WTC11 (cell line): ENCODE measurements at regions not wholly inside any gene's neighbourhood (a gene's known extent, or its start where the extent isn't known, plus 50 kb on each side); places are given as distances from the start of the nearest gene placed in this dataset.

Experiments used
- ATF1 ChIP-seq: sonication (generic); formaldehyde crosslinking; IDR thresholded peaks from 2 replicates; pipeline ENCODE4 v1.8.1; 2023; ENCODE audit warnings: mild to moderate bottlenecking, moderate library complexity, missing genetic modification reagents
- CREB1 ChIP-seq: sonication (generic); formaldehyde crosslinking; IDR thresholded peaks from 2 replicates; pipeline ENCODE4 v1.8.0; 2023; ENCODE audit warnings: mild to moderate bottlenecking, missing genetic modification reagents
- ELF4 ChIP-seq: sonication (generic); formaldehyde crosslinking; IDR thresholded peaks from 2 replicates; pipeline ENCODE4 v1.8.1; 2022; ENCODE audit warnings: low read depth, mild to moderate bottlenecking, moderate library complexity, missing genetic modification reagents
- ETV6 ChIP-seq: sonication (generic); formaldehyde crosslinking; IDR thresholded peaks from 2 replicates; pipeline ENCODE4 v1.8.1; 2022; ENCODE audit warnings: mild to moderate bottlenecking, missing genetic modification reagents
- FOXP1 ChIP-seq: sonication (generic); formaldehyde crosslinking; IDR thresholded peaks from 2 replicates; pipeline ENCODE4 v1.8.0; 2022; ENCODE audit warnings: missing genetic modification reagents, mild to moderate bottlenecking, moderate library complexity, borderline replicate concordance
- GABPB1 ChIP-seq: sonication (generic); formaldehyde crosslinking; IDR thresholded peaks from 2 replicates; pipeline ENCODE4 v1.8.1; 2023; ENCODE audit warnings: mild to moderate bottlenecking, missing genetic modification reagents
- JUN ChIP-seq: sonication (generic); formaldehyde crosslinking; IDR thresholded peaks from 2 replicates; pipeline ENCODE4 v1.8.0; 2023; ENCODE audit warnings: mild to moderate bottlenecking, missing genetic modification reagents
- TEAD4 ChIP-seq: sonication (generic); formaldehyde crosslinking; IDR thresholded peaks from 2 replicates; pipeline ENCODE4 v1.8.0; 2022; ENCODE audit warnings: mild to moderate bottlenecking, missing genetic modification reagents
- TP53 ChIP-seq: sonication (generic); formaldehyde crosslinking; IDR thresholded peaks from 2 replicates; pipeline ENCODE4 v1.8.1; 2023; ENCODE audit warnings: mild to moderate bottlenecking, missing genetic modification reagents
- ZBTB21 ChIP-seq: sonication (generic); formaldehyde crosslinking; IDR thresholded peaks from 2 replicates; pipeline ENCODE4 v1.8.1; 2023; ENCODE audit warnings: mild to moderate bottlenecking, missing genetic modification reagents, borderline replicate concordance
- ZNF121 ChIP-seq: sonication (generic); formaldehyde crosslinking; IDR thresholded peaks from 2 replicates; pipeline ENCODE4 v1.8.0; 2023; ENCODE audit warnings: missing genetic modification reagents
- TF ChIP-seq, protein P1 (sequence below): sonication (generic); formaldehyde crosslinking; conservative IDR thresholded peaks from 2 replicates; pipeline ENCODE4 v1.8.1; 2022; ENCODE audit warnings: mild to moderate bottlenecking, missing genetic modification reagents
- TF ChIP-seq, protein P2 (sequence below): fragments of 200-600 bp; IDR thresholded peaks from 2 replicates; pipeline ENCODE4 v1.8.0; 2022; ENCODE audit warnings: antibody characterized with exemption
- TF ChIP-seq, protein P3 (sequence below): sonication (generic); formaldehyde crosslinking; IDR thresholded peaks from 2 replicates; pipeline ENCODE4 v1.8.1; 2023; ENCODE audit warnings: mild to moderate bottlenecking, missing genetic modification reagents

DNA sequence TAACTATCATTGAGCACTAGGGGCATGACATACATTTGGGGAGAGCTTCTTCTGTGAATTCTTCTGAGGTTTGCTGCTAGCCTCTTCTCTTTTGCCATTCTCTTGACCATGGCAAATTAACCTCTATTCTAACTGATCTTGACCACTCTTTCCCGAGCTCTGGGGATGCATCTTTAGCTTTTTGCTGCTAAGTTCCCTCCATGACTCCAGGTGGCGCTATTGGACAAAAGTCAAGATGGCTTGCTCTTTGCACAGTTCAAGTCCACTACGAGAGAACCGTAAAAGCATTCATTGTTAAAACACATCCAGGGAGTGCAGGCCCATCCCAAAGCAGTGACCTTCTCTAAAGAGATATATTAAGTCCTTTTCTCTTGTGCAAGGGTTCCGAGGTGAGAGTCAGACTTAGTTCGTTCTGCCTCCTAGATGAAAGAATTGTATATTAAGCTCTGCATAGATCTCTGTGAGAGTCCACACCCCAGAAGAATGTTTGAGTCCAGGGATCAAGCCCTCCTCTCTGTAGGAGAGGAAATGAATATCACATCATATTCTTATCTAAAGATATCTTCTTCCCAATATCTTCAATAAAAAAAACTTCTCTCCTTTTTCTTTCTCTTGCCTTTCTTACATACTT lies 1152.9 kb upstream of the CDH6 start:
- TF ChIP-seq, protein P1, sequence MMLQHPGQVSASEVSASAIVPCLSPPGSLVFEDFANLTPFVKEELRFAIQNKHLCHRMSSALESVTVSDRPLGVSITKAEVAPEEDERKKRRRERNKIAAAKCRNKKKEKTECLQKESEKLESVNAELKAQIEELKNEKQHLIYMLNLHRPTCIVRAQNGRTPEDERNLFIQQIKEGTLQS (CRISPR knock-in tag): no peak
- TF ChIP-seq, protein P2, sequence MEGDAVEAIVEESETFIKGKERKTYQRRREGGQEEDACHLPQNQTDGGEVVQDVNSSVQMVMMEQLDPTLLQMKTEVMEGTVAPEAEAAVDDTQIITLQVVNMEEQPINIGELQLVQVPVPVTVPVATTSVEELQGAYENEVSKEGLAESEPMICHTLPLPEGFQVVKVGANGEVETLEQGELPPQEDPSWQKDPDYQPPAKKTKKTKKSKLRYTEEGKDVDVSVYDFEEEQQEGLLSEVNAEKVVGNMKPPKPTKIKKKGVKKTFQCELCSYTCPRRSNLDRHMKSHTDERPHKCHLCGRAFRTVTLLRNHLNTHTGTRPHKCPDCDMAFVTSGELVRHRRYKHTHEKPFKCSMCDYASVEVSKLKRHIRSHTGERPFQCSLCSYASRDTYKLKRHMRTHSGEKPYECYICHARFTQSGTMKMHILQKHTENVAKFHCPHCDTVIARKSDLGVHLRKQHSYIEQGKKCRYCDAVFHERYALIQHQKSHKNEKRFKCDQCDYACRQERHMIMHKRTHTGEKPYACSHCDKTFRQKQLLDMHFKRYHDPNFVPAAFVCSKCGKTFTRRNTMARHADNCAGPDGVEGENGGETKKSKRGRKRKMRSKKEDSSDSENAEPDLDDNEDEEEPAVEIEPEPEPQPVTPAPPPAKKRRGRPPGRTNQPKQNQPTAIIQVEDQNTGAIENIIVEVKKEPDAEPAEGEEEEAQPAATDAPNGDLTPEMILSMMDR: peak; percentile 72
- no peak for TF ChIP-seq FOXP1 (CRISPR knock-in tag)
- TF ChIP-seq CREB1: no peak
- TF ChIP-seq TP53 (CRISPR knock-in tag): no peak
- no peak for TF ChIP-seq TEAD4 (CRISPR knock-in tag)
- no peak for TF ChIP-seq JUN
- TF ChIP-seq ETV6 (CRISPR knock-in tag): no peak
- TF ChIP-seq, protein P3, sequence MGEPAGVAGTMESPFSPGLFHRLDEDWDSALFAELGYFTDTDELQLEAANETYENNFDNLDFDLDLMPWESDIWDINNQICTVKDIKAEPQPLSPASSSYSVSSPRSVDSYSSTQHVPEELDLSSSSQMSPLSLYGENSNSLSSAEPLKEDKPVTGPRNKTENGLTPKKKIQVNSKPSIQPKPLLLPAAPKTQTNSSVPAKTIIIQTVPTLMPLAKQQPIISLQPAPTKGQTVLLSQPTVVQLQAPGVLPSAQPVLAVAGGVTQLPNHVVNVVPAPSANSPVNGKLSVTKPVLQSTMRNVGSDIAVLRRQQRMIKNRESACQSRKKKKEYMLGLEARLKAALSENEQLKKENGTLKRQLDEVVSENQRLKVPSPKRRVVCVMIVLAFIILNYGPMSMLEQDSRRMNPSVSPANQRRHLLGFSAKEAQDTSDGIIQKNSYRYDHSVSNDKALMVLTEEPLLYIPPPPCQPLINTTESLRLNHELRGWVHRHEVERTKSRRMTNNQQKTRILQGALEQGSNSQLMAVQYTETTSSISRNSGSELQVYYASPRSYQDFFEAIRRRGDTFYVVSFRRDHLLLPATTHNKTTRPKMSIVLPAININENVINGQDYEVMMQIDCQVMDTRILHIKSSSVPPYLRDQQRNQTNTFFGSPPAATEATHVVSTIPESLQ (CRISPR knock-in tag): no peak
- no peak for TF ChIP-seq ATF1 (CRISPR knock-in tag)
- no peak for TF ChIP-seq ZNF121
- TF ChIP-seq ELF4 (CRISPR knock-in tag): no peak
- TF ChIP-seq GABPB1 (CRISPR knock-in tag): no peak
- no peak for TF ChIP-seq ZBTB21 (CRISPR knock-in tag)
